T-helper 2 cell treated with Interferon-gamma antibody and Interleukin-4, amounts not matched to agents 100 ng/mL and 5 ng/mL, for 36 hours (primary cell): ENCODE measurements at regions not wholly inside any gene's neighbourhood (a gene's known extent, or its start where the extent isn't known, plus 50 kb on each side); places are given as distances from the start of the nearest gene placed in this dataset.
"Not testable (repeated sequence)": the region's sequence is repeated elsewhere in the genome, so short reads cannot be mapped to it uniquely, and the experiment has no call there.

Experiments used
- intact Hi-C: fragments of 100-400 bp; cut with micrococcal nuclease; formaldehyde crosslinking; loops from one replicate; pipeline ENCODE4 v1.15.1; 2023

- intact Hi-C loops = no loop called here
Measured at GRCh38 chr1:164131949-164132348, 427.0 kb upstream of the PBX1 start.

- intact Hi-C loops = no loop called here
Measured at GRCh38 chr1:164137273-164137925, 421.6 kb upstream of the PBX1 start.

GRCh38 chr1:164141797-164142196 lies 417.2 kb upstream of the PBX1 start:
- intact Hi-C loops = no loop called here

GRCh38 chr1:164154622-164155021 lies 404.4 kb upstream of the PBX1 start:
- intact Hi-C loops = no loop called here

GRCh38 chr1:164155347-164155746 lies 403.6 kb upstream of the PBX1 start:
- intact Hi-C loops = no loop called here

- intact Hi-C loops = no loop called here
Measured at GRCh38 chr1:164163289-164163849, 395.6 kb upstream of the PBX1 start.

GRCh38 chr1:164165466-164165865 lies 393.5 kb upstream of the PBX1 start:
- intact Hi-C loops = no loop called here

GRCh38 chr1:164166454-164166853 lies 392.5 kb upstream of the PBX1 start:
- intact Hi-C loops = not testable (repeated sequence)

GRCh38 chr1:164177118-164177517 lies 381.9 kb upstream of the PBX1 start:
- intact Hi-C loops = no loop called here

- intact Hi-C loops = no loop called here
Measured at GRCh38 chr1:164180824-164181223, 378.2 kb upstream of the PBX1 start.

- intact Hi-C loops = no loop called here
Measured at GRCh38 chr1:164183854-164184635, 374.9 kb upstream of the PBX1 start.

- intact Hi-C loops = no loop called here
Measured at GRCh38 chr1:164186881-164187280, 372.1 kb upstream of the PBX1 start.

GRCh38 chr1:164188497-164188896 lies 370.5 kb upstream of the PBX1 start:
- intact Hi-C loops = no loop called here

GRCh38 chr1:164191191-164191590 lies 367.8 kb upstream of the PBX1 start:
- intact Hi-C loops = no loop called here

- intact Hi-C loops = no loop called here
Measured at GRCh38 chr1:164210211-164210739, 348.7 kb upstream of the PBX1 start.

- intact Hi-C loops = no loop called here
Measured at GRCh38 chr1:164223378-164223777, 335.6 kb upstream of the PBX1 start.

GRCh38 chr1:164225011-164225410 lies 334.0 kb upstream of the PBX1 start:
- intact Hi-C loops = no loop called here

- intact Hi-C loops = no loop called here
Measured at GRCh38 chr1:164226977-164227376, 332.0 kb upstream of the PBX1 start.

GRCh38 chr1:164228928-164229327 lies 330.1 kb upstream of the PBX1 start:
- intact Hi-C loops = no loop called here

GRCh38 chr1:164233149-164233548 lies 325.8 kb upstream of the PBX1 start:
- intact Hi-C loops = no loop called here

GRCh38 chr1:164240081-164240480 lies 318.9 kb upstream of the PBX1 start:
- intact Hi-C loops = no loop called here

GRCh38 chr1:164250365-164250764 lies 308.6 kb upstream of the PBX1 start:
- intact Hi-C loops = no loop called here
